ENCODE measurements at regions not wholly inside any gene's neighbourhood (a gene's known extent, or its start where the extent isn't known, plus 50 kb on each side); places are given as distances from the start of the nearest gene placed in this dataset.

DNA sequence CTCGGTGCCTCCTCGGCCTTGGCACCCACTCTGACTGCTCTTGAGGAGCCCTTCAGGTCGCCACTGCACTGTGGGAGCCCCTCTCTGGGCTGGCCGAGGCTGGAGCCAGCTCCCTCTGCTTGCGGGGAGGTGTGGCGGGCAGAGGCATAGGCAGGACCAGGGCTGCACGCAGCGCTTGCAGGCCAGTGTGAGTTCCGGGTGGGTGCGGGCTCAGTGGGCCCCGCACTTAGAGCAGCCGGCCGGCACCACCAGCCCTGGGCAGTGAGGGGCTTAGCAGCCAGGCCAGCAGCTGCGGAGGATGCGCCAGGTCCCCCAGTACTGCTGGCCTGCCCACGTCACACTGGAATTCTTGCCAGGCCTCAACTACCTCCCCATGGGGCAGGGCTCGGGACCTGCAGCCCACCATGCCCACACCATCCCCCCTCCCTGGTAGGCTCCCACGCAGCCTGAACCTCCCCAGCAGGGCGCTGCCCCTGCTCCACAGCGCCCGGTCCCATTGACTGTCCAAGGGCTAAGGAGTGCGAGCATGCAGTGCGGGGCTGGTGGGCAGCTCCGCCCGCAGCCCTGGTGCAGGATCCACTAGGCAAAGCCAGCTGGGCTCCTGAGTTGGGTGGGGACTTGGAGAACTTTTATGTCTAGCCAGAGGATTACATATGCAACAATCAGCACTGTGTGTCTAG lies 602.9 kb upstream of the ST8SIA4 start:
- in situ Hi-C loops (cut with MboI; ENCODE audit: low pct_unique_long_range_greater_than_20kb, low sequenced_read_pairs, unreplicated experiment), result no loop called here
- TF ChIP-seq, protein P1, sequence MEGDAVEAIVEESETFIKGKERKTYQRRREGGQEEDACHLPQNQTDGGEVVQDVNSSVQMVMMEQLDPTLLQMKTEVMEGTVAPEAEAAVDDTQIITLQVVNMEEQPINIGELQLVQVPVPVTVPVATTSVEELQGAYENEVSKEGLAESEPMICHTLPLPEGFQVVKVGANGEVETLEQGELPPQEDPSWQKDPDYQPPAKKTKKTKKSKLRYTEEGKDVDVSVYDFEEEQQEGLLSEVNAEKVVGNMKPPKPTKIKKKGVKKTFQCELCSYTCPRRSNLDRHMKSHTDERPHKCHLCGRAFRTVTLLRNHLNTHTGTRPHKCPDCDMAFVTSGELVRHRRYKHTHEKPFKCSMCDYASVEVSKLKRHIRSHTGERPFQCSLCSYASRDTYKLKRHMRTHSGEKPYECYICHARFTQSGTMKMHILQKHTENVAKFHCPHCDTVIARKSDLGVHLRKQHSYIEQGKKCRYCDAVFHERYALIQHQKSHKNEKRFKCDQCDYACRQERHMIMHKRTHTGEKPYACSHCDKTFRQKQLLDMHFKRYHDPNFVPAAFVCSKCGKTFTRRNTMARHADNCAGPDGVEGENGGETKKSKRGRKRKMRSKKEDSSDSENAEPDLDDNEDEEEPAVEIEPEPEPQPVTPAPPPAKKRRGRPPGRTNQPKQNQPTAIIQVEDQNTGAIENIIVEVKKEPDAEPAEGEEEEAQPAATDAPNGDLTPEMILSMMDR (IDR thresholded peaks at IDR 0.05; ENCODE audit: extremely low read depth, insufficient read depth, missing control alignments), result no peak
- no peak for DNase-seq (ENCODE audit: low spot score)

DNA sequence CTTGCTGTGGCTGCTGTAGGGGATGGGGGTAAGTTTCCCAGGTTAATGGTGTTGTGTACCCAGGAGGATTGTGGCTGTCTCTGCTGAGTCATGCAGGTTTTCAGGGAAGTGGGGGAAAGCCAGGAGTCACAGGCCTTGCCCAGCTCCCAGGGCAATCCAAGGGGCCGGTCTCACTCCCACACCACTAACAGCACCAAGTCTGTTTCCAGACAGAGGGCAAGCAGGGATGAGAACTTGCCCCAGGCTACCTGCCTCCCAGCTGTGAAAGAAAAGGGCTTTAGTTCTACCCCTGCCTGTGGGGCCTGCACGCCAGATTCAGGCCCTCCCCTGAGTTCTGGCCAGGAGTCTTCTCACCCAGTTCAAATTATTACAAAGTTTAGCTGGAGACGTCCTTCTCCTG lies 579.8 kb upstream of the ST8SIA4 start:
- in situ Hi-C loops (cut with MboI; ENCODE audit: low pct_unique_long_range_greater_than_20kb, low sequenced_read_pairs, unreplicated experiment), result no loop called here
- TF ChIP-seq, protein P1 (IDR thresholded peaks at IDR 0.05; ENCODE audit: extremely low read depth, insufficient read depth, missing control alignments), result no peak
- no peak for DNase-seq (ENCODE audit: low spot score)

DNA sequence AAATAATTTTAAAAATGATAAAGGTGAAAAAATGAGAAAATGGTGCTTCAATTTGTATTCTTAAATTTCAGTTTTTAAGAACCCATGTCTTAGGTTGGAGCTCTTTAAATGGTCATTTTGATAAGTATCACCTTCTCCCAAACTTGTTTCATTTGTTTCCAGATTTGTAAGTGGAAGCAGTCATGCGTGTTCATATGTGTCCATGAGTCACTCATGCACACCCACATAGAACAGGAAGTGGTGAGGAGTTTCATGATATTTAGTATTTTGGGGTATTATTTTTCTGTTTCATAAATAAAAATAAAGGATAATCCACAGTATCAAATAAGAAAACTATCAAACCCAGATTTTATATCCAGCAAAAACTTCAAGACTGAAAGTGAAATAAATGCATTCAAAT lies 570.4 kb upstream of the ST8SIA4 start:
- TF ChIP-seq, protein P1 (IDR thresholded peaks at IDR 0.05; ENCODE audit: extremely low read depth, insufficient read depth, missing control alignments), result no peak
- no peak for DNase-seq (ENCODE audit: low spot score)
- in situ Hi-C loops (cut with MboI; ENCODE audit: low pct_unique_long_range_greater_than_20kb, low sequenced_read_pairs, unreplicated experiment), result no loop called here

- TF ChIP-seq, protein P1 (IDR thresholded peaks at IDR 0.05; ENCODE audit: extremely low read depth, insufficient read depth, missing control alignments), result no peak
- DNase-seq (ENCODE audit: low spot score), result no peak
- in situ Hi-C loops (cut with MboI; ENCODE audit: low pct_unique_long_range_greater_than_20kb, low sequenced_read_pairs, unreplicated experiment), result no loop called here
Measured at GRCh38 chr5:101461455-101461854, 558.4 kb upstream of the ST8SIA4 start.

GRCh38 chr5:101458587-101458986 lies 555.5 kb upstream of the ST8SIA4 start:
- in situ Hi-C loops (cut with MboI; ENCODE audit: low pct_unique_long_range_greater_than_20kb, low sequenced_read_pairs, unreplicated experiment), result no loop called here
- TF ChIP-seq, protein P1 (IDR thresholded peaks at IDR 0.05; ENCODE audit: extremely low read depth, insufficient read depth, missing control alignments), result no peak
- DNase-seq (ENCODE audit: low spot score), result no peak

GRCh38 chr5:101455851-101456250 lies 552.8 kb upstream of the ST8SIA4 start:
- no peak for DNase-seq (ENCODE audit: low spot score)
- TF ChIP-seq, protein P1 (IDR thresholded peaks at IDR 0.05; ENCODE audit: extremely low read depth, insufficient read depth, missing control alignments), result no peak
- in situ Hi-C loops (cut with MboI; ENCODE audit: low pct_unique_long_range_greater_than_20kb, low sequenced_read_pairs, unreplicated experiment), result no loop called here
